ENCODE measurements at regions not wholly inside any gene's neighbourhood (a gene's known extent, or its start where the extent isn't known, plus 50 kb on each side); places are given as distances from the start of the nearest gene placed in this dataset.

DNA sequence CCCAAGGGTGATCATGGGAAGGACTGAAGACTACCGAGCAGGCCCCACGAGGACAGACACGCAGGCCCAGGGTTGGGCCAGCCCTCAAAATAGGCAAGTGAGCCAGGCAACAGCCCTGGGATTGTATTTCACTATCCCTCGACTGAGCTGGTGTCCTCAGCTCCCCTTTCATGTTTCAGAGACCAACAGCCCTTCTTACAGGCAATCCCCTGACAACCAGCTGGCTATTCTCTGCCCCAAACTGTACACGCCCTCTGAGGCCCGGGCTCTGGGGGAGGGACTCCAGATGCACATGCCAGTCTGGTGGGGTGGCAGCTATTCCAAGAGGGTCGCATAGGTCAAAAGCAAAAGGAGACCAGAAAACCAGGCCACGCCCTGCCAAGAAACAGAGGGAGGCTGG lies 243.0 kb downstream of the TOMM20 start:
- no peak overlapping the region for H3K4me3 Mint-ChIP-seq (ENCODE audit: unreplicated experiment)

DNA sequence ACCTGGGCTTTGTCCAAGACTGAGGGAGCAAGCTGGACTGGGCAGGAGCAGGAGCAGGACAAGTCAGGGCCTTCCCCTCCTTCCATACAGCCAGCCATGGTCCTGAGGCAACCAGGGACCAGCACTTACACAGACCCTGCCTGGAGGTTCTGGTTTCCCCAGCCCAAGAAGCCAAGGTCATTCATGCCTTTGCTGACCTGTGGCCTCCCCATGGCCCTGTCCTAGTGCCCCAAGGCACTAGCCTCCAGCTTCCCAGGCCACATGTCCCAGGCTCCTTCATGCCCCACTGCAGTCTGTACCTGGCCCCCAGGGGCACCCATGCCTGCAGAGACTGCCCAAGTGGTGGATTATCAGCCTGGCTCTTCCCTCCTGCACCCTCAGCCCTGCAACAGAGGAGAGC lies 243.9 kb downstream of the TOMM20 start:
- H3K27ac Mint-ChIP-seq (ENCODE audit: unreplicated experiment): no peak overlapping the region
- H3K4me3 Mint-ChIP-seq (ENCODE audit: unreplicated experiment): no peak overlapping the region
- peaks cover 13% of the 10 kb centered on the region for H3K36me3 Mint-ChIP-seq (ENCODE audit: low read depth, unreplicated experiment)
- no peaks in the 10 kb centered on the region for H3K4me1 Mint-ChIP-seq (ENCODE audit: unreplicated experiment)
- DNase-seq (ENCODE audit: low spot score): no peak
- H3K9me3 Mint-ChIP-seq (ENCODE audit: unreplicated experiment): no peaks in the 10 kb centered on the region
- no peak for TF ChIP-seq CTCF (IDR thresholded peaks at IDR 0.05; ENCODE audit: unreplicated experiment)
- peaks cover 6% of the 10 kb centered on the region for H3K27me3 Mint-ChIP-seq (ENCODE audit: unreplicated experiment)

More for the DNA sequence above, 243.0 kb downstream of the TOMM20 start:
- TF ChIP-seq CTCF (IDR thresholded peaks at IDR 0.05; ENCODE audit: unreplicated experiment): no peak
- DNase-seq (ENCODE audit: low spot score): no peak
- H3K27me3 Mint-ChIP-seq (ENCODE audit: unreplicated experiment): peaks cover 9% of the 10 kb centered on the region
- no peaks in the 10 kb centered on the region for H3K9me3 Mint-ChIP-seq (ENCODE audit: unreplicated experiment)
- no peaks in the 10 kb centered on the region for H3K4me1 Mint-ChIP-seq (ENCODE audit: unreplicated experiment)
- peaks cover 13% of the 10 kb centered on the region for H3K36me3 Mint-ChIP-seq (ENCODE audit: low read depth, unreplicated experiment)
- no peak overlapping the region for H3K27ac Mint-ChIP-seq (ENCODE audit: unreplicated experiment)

- Mint-ChIP-seq H3K4me3 (ENCODE audit: unreplicated experiment) (peak overlapping the region; percentile 53), H3K27me3 (ENCODE audit: unreplicated experiment) (peaks cover 5% of the 10 kb centered on the region), H3K4me1 (ENCODE audit: unreplicated experiment) (no peaks in the 10 kb centered on the region), H3K36me3 (ENCODE audit: low read depth, unreplicated experiment) (peaks cover 13% of the 10 kb centered on the region), H3K9me3 (ENCODE audit: unreplicated experiment) (no peaks in the 10 kb centered on the region), H3K27ac (ENCODE audit: unreplicated experiment) (peak overlapping the region; percentile 9)
- no peak for DNase-seq (ENCODE audit: low spot score)
- no peak for TF ChIP-seq CTCF (IDR thresholded peaks at IDR 0.05; ENCODE audit: unreplicated experiment)
These were observed 244.6 kb downstream of the TOMM20 start for GRCh38 chr1:234884006-234884405.

- DNase-seq (ENCODE audit: low spot score): no peak
- Mint-ChIP-seq H3K27me3 (ENCODE audit: unreplicated experiment) (peaks cover 5% of the 10 kb centered on the region), H3K36me3 (ENCODE audit: low read depth, unreplicated experiment) (peaks cover 13% of the 10 kb centered on the region), H3K4me1 (ENCODE audit: unreplicated experiment) (no peaks in the 10 kb centered on the region), H3K4me3 (ENCODE audit: unreplicated experiment) (no peak overlapping the region), H3K27ac (ENCODE audit: unreplicated experiment) (no peak overlapping the region), H3K9me3 (ENCODE audit: unreplicated experiment) (no peaks in the 10 kb centered on the region)
- TF ChIP-seq CTCF (IDR thresholded peaks at IDR 0.05; ENCODE audit: unreplicated experiment): no peak
These were observed 245.7 kb downstream of the TOMM20 start for GRCh38 chr1:234882898-234883297.

GRCh38 chr1:234881893-234882771 lies 246.5 kb downstream of the TOMM20 start:
- peaks cover 5% of the 10 kb centered on the region for H3K27me3 Mint-ChIP-seq (ENCODE audit: unreplicated experiment)
- H3K4me3 Mint-ChIP-seq (ENCODE audit: unreplicated experiment): no peak overlapping the region
- no peak for DNase-seq (ENCODE audit: low spot score)
- H3K4me1 Mint-ChIP-seq (ENCODE audit: unreplicated experiment): no peaks in the 10 kb centered on the region
- H3K27ac Mint-ChIP-seq (ENCODE audit: unreplicated experiment): no peak overlapping the region
- H3K9me3 Mint-ChIP-seq (ENCODE audit: unreplicated experiment): no peaks in the 10 kb centered on the region
- TF ChIP-seq CTCF (IDR thresholded peaks at IDR 0.05; ENCODE audit: unreplicated experiment): no peak
- peaks cover 9% of the 10 kb centered on the region for H3K36me3 Mint-ChIP-seq (ENCODE audit: low read depth, unreplicated experiment)
